ENCODE measurements at regions not wholly inside any gene's neighbourhood (a gene's known extent, or its start where the extent isn't known, plus 50 kb on each side); places are given as distances from the start of the nearest gene placed in this dataset.
"Not testable (repeated sequence)": the region's sequence is repeated elsewhere in the genome, so short reads cannot be mapped to it uniquely, and the experiment has no call there.

DNA sequence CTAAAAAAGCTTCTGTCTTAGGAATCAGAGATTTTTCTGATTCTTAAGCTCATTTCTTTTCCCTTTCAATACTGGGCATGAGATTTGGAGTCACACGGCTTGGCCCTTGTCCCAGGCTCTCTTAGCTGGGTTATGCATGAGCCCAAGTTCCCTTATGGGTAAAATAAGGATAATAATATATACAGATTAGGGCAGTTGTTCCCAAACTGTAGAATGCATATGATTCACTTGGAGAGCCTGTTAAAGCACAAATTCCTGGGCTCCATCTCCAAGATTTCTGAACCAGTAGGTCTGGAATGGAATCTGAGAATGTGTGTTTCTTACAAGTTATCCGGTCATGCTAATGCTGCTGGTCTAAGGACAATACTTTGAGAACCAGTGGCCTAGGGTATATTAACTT is 154.0 kb downstream of the REEP3 start:
- DNase-seq (ENCODE audit: low read depth) = no peak

DNA sequence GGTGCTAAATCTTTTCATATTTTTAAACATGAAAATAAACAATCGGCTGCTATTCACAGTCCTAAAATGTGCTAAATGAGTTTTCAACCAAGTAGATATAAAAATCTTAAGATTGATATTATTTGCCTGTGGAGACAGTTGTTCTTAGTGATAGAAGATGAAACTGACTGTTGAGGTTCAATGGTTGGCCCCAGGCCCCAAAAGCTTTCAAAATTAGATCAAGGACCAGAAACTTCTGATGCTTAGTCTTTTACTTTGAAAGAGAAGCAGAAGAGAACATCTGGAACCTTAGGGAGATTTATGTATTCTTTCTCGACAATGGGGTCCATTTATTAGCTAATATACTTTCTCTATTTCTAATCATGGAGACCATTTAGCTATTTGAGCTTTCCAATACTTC is 155.8 kb downstream of the REEP3 start:
- DNase-seq (ENCODE audit: low read depth) = no peak

DNA sequence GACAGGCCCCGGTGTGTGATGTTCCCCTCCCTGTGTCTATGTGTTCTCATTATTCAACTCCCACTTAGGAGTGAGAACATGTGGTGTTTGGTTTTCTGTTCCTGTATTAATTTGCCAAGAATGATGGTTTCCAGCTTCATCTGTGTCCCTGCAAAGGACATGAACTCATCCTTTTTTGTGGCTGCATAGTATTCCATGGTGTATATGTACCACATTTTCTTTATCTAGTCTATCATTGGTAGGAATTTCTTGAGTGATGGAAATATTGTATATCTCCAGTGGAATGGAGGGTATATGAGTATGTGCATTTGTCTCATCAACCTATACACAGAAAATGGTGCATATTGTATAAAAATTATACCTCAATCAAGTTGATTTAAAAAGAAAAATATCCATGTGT is 159.3 kb downstream of the REEP3 start:
- DNase-seq (ENCODE audit: low read depth) = not testable (repeated sequence)

DNA sequence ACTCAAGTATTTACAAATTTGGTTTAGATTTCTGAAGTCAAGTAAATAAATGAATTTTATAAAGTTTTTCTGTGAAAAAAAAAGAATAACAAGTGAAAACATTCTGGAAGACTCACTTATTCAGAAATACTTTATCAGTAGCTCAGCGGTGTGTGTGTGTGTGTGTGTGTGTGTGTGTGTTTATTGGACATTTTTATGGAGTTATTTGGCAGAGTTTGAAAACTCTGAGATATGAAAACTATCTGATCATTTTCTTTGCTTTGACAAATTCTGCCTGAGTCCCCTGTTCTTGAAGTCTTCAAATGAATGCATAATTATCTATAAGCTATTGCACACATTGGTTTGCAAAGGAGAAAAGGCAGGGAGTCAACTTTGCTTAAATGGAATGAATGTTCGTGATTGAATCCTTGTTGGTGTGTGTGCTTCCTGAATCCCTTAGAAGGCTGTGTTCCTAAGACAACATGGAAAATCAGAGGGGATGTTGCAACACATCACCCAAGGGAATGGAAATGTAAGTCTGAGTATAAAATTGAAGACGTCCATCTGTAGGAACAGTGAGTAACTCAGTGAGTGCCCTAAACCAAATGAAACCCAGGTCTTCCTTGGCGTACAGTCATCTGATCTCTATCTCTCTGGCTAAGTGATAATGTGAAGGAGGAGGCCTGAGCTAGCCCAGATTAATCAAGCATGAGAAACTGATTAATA is 160.9 kb downstream of the REEP3 start:
- peak; percentile 97 for DNase-seq (ENCODE audit: low read depth)

DNA sequence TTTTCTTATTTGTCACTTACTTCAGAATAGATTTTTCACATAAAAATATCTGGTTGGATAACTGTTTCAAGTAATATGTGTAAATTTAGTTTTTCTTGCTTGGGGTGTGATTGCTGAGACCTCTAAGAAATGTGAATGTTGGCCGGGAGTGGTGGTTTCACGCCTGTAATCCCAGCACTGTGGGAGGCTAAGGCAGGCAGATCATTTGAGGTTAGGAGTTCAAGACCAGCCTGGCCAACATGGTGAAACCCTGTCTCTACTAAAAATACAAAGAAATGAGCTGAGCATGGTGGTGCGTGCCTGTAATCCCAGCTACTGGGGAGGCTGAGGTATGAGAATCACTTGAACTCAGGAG is 161.5 kb downstream of the REEP3 start:
- not testable (repeated sequence) for DNase-seq (ENCODE audit: low read depth)

DNA sequence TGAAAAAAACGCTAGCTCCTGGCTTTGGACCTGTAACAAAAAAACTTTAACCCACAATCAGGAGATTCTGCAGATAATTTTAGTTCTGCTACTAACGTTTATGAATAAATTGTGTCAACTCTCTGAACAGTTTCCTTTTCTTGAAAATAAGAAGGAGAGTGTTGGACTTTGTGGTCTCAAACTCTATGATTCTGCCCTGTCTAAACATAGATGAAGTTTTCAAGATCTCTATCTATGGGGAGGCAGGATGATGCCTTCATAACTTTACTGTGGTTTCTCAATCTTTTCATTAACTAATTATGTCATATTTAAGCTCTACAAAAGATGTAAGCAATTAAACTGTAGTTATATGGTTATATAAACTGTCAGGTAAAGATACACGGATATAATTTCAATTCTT is 162.0 kb downstream of the REEP3 start:
- DNase-seq (ENCODE audit: low read depth) = no peak

DNA sequence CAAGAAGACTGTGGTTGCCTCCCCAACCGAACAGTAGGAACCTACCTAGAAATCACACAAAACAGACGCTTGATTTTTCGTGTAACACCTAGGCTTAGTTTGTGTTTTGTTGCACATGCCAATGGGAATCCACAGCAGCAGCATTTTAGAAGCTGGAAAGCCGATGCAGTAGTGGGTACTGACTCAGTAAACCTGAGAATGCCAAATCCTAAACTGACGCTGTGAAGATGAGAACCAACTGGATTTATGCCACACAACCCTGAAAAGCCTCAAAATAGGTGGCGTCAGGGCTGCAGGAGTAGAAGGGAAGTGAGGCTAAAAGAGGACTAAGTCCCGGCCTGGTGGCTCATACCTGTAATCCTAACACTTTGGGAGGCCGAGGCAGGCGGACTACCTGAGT is 162.5 kb downstream of the REEP3 start:
- DNase-seq (ENCODE audit: low read depth) = no peak

DNA sequence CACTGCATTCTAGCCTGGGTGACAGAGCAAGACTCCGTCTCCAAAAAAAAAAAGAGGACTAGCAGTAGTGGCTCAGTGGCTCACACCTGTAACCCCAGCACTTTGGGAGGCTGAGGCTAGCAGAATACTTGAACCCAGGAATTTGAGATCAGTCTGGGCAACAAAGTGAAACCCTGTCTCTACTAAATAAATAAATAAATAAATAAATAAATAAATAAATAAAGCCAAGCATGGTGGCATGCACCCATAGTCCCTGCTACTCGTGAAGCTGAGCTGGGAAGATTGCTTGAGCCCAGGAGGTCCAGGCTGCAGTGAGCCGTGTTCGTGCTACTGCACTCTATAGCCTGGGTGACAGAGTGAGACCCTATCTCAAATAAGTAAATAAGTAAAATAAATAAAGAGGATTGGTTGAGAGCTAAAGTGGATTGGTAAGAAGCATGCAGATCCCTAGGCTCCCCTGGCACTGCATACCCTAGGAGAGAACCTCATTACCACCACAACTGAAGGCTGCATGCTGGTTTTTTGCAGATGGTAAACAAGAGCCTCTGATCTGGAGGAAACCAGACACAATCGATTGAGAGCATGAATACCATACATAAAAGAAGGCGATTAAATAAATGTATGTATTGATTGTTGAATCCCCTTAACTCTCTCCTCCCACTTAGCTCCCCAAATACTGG is 163.2 kb downstream of the REEP3 start:
- DNase-seq (ENCODE audit: low read depth) = no peak

DNA sequence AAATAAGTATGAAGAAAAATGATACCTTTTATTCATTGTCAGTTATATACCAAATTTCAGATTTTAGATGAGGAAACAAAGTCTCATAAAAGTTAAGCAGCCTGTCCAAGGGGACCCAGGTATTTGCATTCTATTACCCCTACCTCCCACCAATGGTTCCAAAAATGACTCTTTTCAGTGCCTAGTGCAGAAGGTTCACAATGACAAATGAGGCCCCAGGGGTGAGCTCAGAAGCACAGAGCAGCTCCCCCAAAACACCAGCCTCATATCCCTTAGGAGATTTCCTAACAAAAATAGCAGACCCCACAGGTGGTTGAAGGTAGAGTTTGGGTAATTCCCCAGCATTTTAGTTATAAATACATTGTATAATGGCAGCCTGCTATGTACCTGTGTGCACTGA is 168.6 kb downstream of the REEP3 start:
- no peak for DNase-seq (ENCODE audit: low read depth)

DNA sequence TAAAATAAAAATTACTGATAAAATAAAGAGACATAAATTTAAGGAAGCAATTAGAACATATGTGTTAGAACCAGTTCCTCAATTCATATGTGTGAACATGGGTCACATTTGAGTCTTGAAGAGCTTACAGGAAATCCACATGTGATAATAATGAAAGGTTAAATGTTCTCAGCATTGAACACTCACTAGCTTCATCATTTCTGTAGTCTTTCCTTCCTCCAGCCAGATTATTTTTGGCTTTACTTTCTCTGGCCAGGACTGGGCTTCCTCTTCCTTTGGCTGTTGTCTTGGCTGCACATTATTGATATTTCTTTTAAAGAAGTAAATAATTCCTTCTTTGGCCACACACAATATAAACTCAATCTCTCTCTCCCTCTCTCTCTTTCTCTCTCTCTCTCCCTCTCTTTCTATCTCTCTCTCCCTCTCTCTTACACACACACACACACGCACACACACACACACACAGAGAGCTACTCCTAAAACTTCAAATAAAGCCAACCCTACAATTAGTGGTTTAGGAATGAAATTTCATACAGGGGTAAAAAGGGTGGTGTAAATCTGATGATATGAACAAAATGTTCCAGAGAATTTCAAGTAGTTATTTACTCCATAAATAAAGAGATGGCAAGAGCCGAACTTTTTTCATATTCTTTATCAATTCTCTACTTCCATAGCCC is 171.2 kb downstream of the REEP3 start:
- no peak for DNase-seq (ENCODE audit: low read depth)

DNA sequence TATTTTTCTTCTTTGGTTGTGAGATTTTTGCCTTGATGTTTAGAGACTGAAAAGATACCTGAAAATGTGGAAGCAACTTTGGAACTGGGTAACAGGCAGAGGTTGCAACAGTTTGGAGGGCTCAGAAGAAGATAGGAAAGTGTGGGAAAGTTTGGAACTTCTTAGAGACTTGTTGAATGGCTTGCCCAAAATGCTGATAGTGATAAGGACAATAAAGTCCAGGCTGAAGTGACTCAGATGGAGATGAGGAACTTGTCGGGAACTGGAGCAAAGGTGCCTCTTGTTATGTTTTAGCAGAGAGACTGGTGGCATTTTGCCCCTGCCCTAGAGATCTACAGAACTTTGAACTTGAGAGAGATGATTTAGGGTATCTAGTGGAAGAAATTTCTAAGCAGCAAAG is 171.8 kb downstream of the REEP3 start:
- DNase-seq (ENCODE audit: low read depth) = not testable (repeated sequence)

DNA sequence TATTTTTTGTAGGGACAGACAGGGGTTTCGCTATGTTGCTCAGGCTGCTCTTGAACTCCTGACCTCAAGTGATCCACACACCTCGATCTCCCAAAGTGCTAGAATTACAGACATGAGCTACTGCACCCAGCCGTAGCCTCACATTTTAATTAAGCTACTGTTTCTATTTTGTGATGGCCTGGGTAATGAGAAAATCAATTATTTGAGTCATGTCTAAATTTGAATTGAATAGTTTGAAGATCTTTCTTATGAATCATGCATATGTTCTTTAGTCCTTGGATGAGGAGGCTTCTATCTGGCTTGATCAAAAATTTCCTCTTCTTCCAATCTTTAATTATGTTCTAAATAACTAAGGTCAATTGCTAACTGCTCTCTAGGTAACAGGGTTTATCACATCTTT is 175.0 kb downstream of the REEP3 start:
- no peak for DNase-seq (ENCODE audit: low read depth)

DNA sequence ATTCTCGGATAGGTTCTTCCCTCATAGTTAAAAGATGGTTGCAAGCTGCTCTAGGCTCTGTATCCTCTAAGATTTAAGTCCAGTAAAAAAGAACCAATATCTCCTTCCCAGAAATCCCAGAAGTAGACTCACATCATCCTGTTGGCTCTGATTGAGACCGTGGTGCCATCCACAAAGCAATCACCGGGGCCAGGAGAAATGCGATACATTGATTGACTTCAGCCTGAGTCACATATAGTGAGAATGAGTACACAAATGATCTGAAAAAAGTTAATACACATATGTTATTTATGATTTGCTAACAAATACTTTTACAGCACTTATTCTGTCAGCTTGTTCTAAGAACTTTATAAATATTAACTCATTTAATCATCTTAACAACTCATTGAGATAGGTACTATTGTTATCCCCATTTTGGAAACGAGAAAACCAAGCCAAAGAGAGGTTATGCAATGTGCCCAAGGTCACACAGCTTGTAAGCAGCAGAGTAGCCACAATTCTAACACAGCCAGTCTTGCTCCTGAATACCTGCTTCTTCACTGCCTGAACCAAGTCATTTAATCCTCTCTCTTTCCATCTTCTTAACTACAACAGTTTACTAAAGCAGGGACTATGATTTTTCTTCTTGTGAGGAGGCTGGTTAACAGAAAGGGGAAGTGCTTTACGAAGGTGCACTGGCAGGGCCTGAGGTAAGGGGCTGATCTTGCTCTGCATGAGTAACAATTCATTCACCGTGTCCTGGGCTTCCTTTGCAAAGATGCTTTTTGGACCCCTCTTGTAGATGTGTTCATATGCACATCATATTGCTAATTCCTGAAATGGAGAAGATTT is 177.0 kb downstream of the REEP3 start:
- DNase-seq (ENCODE audit: low read depth) = no peak

DNA sequence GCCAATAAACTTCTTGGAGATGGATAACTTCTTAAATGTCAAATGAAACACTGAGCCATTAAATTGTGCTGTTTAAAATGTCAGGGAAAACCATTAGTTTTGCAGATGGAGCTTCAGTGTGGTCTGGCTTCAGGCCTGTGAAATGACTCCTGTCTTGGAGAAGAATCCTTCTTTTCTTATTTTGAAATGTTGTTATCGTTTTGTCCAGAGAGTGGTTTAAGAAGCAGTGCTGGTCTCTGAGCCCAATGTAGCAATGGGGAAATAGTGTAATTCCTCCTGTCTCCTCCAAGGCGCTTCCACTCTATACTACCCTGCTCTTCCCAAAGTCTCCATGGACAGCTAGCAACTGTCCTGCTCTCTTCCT is 177.6 kb downstream of the REEP3 start:
- DNase-seq (ENCODE audit: low read depth) = peak; percentile 7

DNA sequence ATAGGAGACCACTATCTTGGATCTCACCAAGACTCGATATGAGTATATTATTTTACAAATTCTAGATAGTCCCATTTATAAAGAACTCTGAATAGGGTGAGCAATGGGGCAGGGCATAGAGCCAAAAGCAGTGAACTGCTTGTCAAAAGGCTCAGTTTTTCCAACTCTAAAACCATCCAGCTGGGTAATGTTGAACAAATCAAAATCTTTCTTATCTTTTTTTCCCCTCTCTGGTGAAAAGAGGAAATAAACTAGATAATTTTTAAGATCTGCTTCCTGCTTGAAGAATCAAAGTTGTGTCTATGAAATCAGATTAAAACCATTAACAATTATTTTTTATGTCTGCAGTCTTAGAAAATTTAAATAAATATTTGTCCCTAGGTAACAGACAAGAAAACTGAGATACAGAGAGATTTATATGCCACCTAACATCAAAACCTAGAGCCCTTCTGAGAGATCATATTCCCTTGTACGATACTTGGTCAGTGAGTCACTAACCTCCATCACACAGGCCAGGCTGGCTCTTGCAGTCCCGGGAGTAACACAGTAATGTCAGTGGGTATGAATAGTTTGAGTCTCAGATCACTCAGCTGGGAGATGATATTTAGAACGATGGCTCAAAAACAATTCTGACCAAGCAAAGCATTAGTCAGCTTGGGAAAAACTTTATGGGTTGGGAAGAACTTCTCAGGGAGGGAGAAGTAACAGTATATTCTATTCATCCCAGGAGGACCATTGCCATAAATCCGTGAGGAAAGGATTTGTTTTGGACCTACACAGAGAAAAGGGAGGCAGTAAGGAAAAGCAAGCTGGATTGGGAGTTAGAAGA is 178.8 kb downstream of the REEP3 start:
- DNase-seq (ENCODE audit: low read depth) = peak; percentile 95

DNA sequence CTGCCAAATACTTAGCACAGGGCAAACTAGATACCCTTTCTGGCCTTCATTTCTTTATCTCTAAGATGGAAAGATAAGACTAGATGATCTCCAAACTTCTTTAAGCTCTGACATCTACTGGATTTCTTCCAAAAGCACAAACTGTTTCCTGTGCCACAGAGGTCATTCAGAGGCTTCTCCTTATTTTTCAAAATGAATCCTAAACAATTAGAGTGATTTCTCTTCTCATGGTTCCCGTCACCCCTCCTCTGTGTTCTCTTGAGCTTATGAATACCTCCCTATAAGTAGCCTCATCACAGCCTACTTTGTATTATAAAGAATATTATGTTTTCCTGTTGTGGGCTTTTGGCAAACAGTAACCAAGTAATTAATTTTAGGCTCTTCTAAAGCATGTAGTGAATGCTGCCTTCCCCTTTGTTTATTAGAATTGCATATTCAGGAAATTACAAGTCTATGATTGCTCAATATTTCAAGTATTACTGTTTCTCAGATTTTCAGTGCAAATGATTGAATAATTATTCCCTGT is 179.5 kb downstream of the REEP3 start:
- peak; percentile 42 for DNase-seq (ENCODE audit: low read depth)

DNA sequence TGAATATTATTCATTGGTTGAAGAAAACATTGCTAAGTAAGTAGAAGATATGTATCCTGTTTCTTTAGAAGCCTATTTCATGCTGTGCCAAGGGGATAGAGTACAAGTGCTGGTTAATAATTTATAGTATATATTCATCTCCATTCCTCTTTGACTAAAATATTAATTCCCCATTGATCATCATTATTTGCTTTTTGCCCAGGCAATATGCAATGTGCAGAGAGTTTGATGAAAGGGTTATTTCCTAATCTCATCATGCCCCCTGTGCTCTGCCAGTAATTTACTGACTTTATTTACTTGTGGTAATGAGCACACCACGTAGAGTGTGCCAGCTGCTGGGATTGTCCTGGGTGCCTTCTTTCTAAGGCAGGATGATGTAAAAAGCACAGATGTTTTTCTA is 180.9 kb downstream of the REEP3 start:
- DNase-seq (ENCODE audit: low read depth) = no peak

DNA sequence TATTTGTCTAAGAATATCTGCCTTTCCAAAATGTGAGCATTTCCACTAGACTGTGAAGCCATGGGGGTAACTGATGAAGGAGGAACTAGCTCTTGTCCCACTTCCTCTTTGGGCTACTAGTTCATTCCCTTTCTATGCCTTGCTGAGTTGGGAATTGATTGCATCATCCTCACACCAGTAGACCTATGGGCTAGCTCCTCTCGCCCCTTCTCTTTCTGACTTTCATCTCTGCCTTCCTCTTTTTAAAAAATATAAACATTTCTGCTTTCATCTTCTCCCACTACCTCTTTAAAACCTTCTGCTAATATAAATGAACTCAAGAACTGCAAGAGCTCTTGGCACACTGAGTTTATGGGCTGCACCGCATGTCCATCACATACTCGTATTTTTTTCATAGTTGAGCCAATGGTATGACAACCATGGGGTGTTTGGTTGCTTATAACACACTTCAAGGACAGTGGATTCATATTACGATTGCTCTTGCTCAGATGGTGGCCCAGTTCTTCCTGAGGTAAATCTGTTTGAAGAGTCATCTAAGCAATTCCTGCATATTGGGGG is 182.0 kb downstream of the REEP3 start:
- DNase-seq (ENCODE audit: low read depth) = no peak

DNA sequence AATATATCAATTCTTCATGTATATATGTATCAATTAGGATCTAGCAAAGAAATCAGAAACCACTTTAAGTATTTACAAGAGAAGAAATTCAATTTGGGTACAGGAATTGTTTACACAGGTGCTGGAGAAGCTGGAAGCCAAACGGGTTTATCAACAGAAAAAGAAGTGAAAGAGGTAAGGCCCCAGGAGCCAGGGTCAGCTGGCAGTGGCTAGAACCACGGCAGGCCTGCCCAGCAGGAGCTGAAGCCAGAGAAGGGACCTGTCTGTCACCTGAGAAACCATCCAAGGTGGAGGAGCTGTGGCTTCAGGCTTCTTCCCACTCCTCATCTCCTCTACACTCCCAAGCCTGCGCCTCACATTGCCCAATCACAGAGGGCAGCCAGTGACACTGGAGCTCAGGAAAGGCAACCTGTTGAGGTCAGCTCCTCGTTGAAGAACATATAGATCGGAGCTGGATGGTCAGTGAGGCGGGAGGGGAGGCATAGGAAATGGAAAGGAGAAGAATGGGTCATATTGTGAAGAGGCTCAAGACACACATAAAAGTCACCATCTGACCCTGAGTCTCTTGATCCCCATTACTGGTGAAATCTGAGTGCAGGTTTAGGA is 182.6 kb downstream of the REEP3 start:
- no peak for DNase-seq (ENCODE audit: low read depth)

DNA sequence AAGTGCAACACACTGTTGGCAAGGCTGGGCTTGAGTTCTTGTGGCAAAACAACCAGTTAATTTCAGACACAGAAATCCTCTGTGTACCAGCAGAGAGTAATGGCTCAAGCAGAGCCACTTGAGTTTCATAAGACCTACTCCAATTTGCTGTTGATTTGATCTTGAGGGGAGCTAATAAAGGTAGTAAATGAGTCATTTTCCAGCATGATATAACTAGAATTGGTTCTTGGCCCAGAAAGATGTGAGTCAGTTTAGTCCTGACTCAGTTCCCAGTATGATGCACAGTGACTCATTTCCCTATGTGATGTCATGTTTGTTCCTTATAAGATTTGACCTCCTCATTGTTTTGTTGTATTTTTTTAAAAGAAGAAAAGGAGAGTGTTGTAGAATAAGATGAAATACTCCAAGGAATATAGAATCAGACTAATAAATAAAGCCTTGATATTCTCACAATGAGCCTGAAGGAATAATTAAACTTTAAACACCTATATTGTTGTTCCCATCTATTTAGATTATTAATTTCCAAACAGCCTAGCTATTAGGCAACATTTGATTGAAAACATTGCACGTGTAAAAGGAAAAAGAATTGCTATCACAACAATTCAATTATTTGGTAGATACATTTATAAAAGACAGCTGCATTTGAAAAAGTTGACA is 186.2 kb downstream of the REEP3 start:
- peak; percentile 97 for DNase-seq (ENCODE audit: low read depth)

Data from RPMI7951 (cell line).